CD8-positive, alpha-beta memory T cell (primary cell): ENCODE measurements at regions not wholly inside any gene's neighbourhood (a gene's known extent, or its start where the extent isn't known, plus 50 kb on each side); places are given as distances from the start of the nearest gene placed in this dataset.

ENCODE experiments used
- CTCF ChIA-PET: fragments of 350-600 bp; sonication (Branson Sonifier 250); formaldehyde crosslinking; loops from one replicate; lab custom pipeline; 2021; ENCODE audit warnings: antibody characterized with exemption; lab: Charles Lee
- POLR2A ChIA-PET: fragments of 350-600 bp; sonication (Branson Sonifier 250); formaldehyde crosslinking; loops from one replicate; lab custom pipeline; 2021; ENCODE audit warnings: antibody characterized with exemption; lab: Charles Lee
- DNase-seq, 5 donors: peaks; one replicate each; pipeline versions ENCODE4 v3.0.0 to v3.0.0-alpha.2; 2020 to 2022; ENCODE audit warnings: mixed read lengths in 1 of 5
- H3K27ac ChIP-seq: one replicate; pipeline ENCODE4 v1.7.0; 2013; ENCODE audit warnings: low read depth, mild to moderate bottlenecking, low read length, moderate library complexity
- H3K27me3 ChIP-seq: 2 replicates; pipeline ENCODE4 v1.7.0; 2013; ENCODE audit warnings: low read length, mild to moderate bottlenecking; ENCODE audit not compliant: insufficient read depth, poor library complexity, severe bottlenecking
- H3K36me3 ChIP-seq: 2 replicates; pipeline ENCODE4 v1.7.0; 2013; ENCODE audit warnings: mild to moderate bottlenecking, low read length, moderate library complexity; ENCODE audit not compliant: insufficient read depth
- H3K4me1 ChIP-seq: 2 replicates; pipeline ENCODE4 v1.7.0; 2013; ENCODE audit warnings: mild to moderate bottlenecking, low read length, moderate library complexity; ENCODE audit not compliant: insufficient read depth
- H3K4me3 ChIP-seq: 2 replicates; pipeline ENCODE4 v1.7.0; 2013; ENCODE audit warnings: mild to moderate bottlenecking, low read length
- H3K9me3 ChIP-seq: 2 replicates; pipeline ENCODE4 v1.7.0; 2013; ENCODE audit warnings: mild to moderate bottlenecking, low read length
- H3K27ac Mint-ChIP-seq, 8 donors: one replicate each; pipeline ENCODE4 v1.8.0; 2020 to 2021; ENCODE audit warnings: mixed read lengths in 8 of 8, mild to moderate bottlenecking in 6 of 8, inconsistent platforms in 3 of 8, moderate library complexity in 3 of 8
- H3K27me3 Mint-ChIP-seq, 2 donors: one replicate each; pipeline ENCODE4 v1.8.0; 2020 to 2021; ENCODE audit warnings: mixed read lengths in 2 of 2, mild to moderate bottlenecking in 1 of 2, moderate library complexity in 1 of 2
- H3K36me3 Mint-ChIP-seq, 3 donors: one replicate each; pipeline ENCODE4 v1.8.0; 2020 to 2021; ENCODE audit warnings: mixed read lengths in 3 of 3, inconsistent platforms in 1 of 3, mild to moderate bottlenecking in 1 of 3
- H3K4me1 Mint-ChIP-seq, 3 donors: one replicate each; pipeline ENCODE4 v1.8.0; 2020 to 2021; ENCODE audit warnings: mixed read lengths in 3 of 3, inconsistent platforms in 1 of 3, mild to moderate bottlenecking in 1 of 3
- H3K4me3 Mint-ChIP-seq, 7 donors: one replicate each; pipeline ENCODE4 v1.8.0; 2020 to 2021; ENCODE audit warnings: mixed read lengths in 7 of 7, mild to moderate bottlenecking in 6 of 7, moderate library complexity in 4 of 7, inconsistent platforms in 2 of 7
- H3K9me3 Mint-ChIP-seq, 5 donors: one replicate each; pipeline ENCODE4 v1.8.0; 2020 to 2022; ENCODE audit warnings: mixed read lengths in 5 of 5, mild to moderate bottlenecking in 3 of 5, moderate library complexity in 2 of 5, inconsistent platforms in 1 of 5

- no peak overlapping the region for H3K27ac ChIP-seq
- DNase-seq, result no peak
- H3K4me1 Mint-ChIP-seq, result no peaks in the 10 kb centered on the region
- no peaks in the 10 kb centered on the region for H3K9me3 ChIP-seq
- no peaks in the 10 kb centered on the region for H3K27me3 Mint-ChIP-seq
- no peak overlapping the region for H3K4me3 ChIP-seq
- ChIA-PET CTCF (no interaction called here), POLR2A (no interaction called here)
- H3K36me3 Mint-ChIP-seq, result no peaks in the 10 kb centered on the region
- no peaks in the 10 kb centered on the region for H3K27me3 ChIP-seq
- peaks cover under 1 to 9% (median 5%) of the 10 kb centered on the region in 5 donors for H3K9me3 Mint-ChIP-seq
- H3K36me3 ChIP-seq, result no peaks in the 10 kb centered on the region
- no peak overlapping the region for H3K4me3 Mint-ChIP-seq
- no peaks in the 10 kb centered on the region for H3K4me1 ChIP-seq
- H3K27ac Mint-ChIP-seq, result no peak overlapping the region
Measured at GRCh38 chr3:148205977-148206376, 491.7 kb upstream of the AGTR1 start.

- no peak for DNase-seq
- H3K27ac ChIP-seq, result no peak overlapping the region
- Mint-ChIP-seq H3K27ac (no peak overlapping the region), H3K27me3 (no peaks in the 10 kb centered on the region), H3K4me1 (no peaks in the 10 kb centered on the region), H3K36me3 (no peaks in the 10 kb centered on the region), H3K9me3 (peaks cover 0 to 9% (median 5%) of the 10 kb centered on the region in 5 donors), H3K4me3 (no peak overlapping the region)
- H3K9me3 ChIP-seq, result no peaks in the 10 kb centered on the region
- POLR2A ChIA-PET, result no interaction called here
- no peaks in the 10 kb centered on the region for H3K4me1 ChIP-seq
- H3K4me3 ChIP-seq, result no peak overlapping the region
- H3K27me3 ChIP-seq, result no peaks in the 10 kb centered on the region
- CTCF ChIA-PET, result no interaction called here
- H3K36me3 ChIP-seq, result no peaks in the 10 kb centered on the region
Measured at GRCh38 chr3:148206446-148206845, 491.3 kb upstream of the AGTR1 start.

GRCh38 chr3:148208975-148209374 lies 488.7 kb upstream of the AGTR1 start:
- no peak for DNase-seq
- H3K4me3 Mint-ChIP-seq, result no peak overlapping the region

GRCh38 chr3:148211725-148212124 lies 486.0 kb upstream of the AGTR1 start:
- Histone ChIP-seq H3K36me3 (no peaks in the 10 kb centered on the region), H3K27ac (no peak overlapping the region), H3K9me3 (no peaks in the 10 kb centered on the region), H3K4me3 (no peak overlapping the region), H3K4me1 (no peaks in the 10 kb centered on the region), H3K27me3 (no peaks in the 10 kb centered on the region)
- no peak overlapping the region for H3K27ac Mint-ChIP-seq
- H3K9me3 Mint-ChIP-seq, result peaks cover 0 to 17% (median 4%) of the 10 kb centered on the region in 5 donors
- ChIA-PET POLR2A (no interaction called here), CTCF (no interaction called here)
- no peak for DNase-seq
- H3K4me1 Mint-ChIP-seq, result no peaks in the 10 kb centered on the region
- H3K27me3 Mint-ChIP-seq, result no peaks in the 10 kb centered on the region
- no peak overlapping the region for H3K4me3 Mint-ChIP-seq
- H3K36me3 Mint-ChIP-seq, result no peaks in the 10 kb centered on the region

More at GRCh38 chr3:148208975-148209374, 488.7 kb upstream of the AGTR1 start:
- Mint-ChIP-seq H3K9me3 (peaks cover 0 to 20% (median 4%) of the 10 kb centered on the region in 5 donors), H3K36me3 (no peaks in the 10 kb centered on the region), H3K27me3 (no peaks in the 10 kb centered on the region), H3K27ac (no peak overlapping the region), H3K4me1 (no peaks in the 10 kb centered on the region)
- Histone ChIP-seq H3K9me3 (no peaks in the 10 kb centered on the region), H3K36me3 (no peaks in the 10 kb centered on the region), H3K27me3 (no peaks in the 10 kb centered on the region), H3K27ac (no peak overlapping the region), H3K4me1 (no peaks in the 10 kb centered on the region), H3K4me3 (no peak overlapping the region)
- ChIA-PET POLR2A (no interaction called here), CTCF (no interaction called here)

- no peaks in the 10 kb centered on the region for H3K36me3 ChIP-seq
- CTCF ChIA-PET, result no interaction called here
Measured at GRCh38 chr3:148214705-148215104, 483.0 kb upstream of the AGTR1 start.

GRCh38 chr3:148217317-148217716 lies 480.4 kb upstream of the AGTR1 start:
- Histone ChIP-seq H3K27ac (no peak overlapping the region), H3K9me3 (no peaks in the 10 kb centered on the region), H3K27me3 (no peaks in the 10 kb centered on the region), H3K36me3 (no peaks in the 10 kb centered on the region), H3K4me3 (no peak overlapping the region), H3K4me1 (no peaks in the 10 kb centered on the region)
- Mint-ChIP-seq H3K4me1 (no peaks in the 10 kb centered on the region), H3K9me3 (peaks cover 0 to 12% (median 0%) of the 10 kb centered on the region in 5 donors), H3K27me3 (no peaks in the 10 kb centered on the region), H3K27ac (no peak overlapping the region), H3K36me3 (no peaks in the 10 kb centered on the region), H3K4me3 (no peak overlapping the region)
- ChIA-PET CTCF (no interaction called here), POLR2A (no interaction called here)
- no peak for DNase-seq

More at GRCh38 chr3:148214705-148215104, 483.0 kb upstream of the AGTR1 start:
- no peaks in the 10 kb centered on the region for H3K27me3 ChIP-seq
- Mint-ChIP-seq H3K27me3 (no peaks in the 10 kb centered on the region), H3K9me3 (peaks cover 0 to 15% (median 3%) of the 10 kb centered on the region in 5 donors), H3K4me1 (no peaks in the 10 kb centered on the region), H3K27ac (no peak overlapping the region), H3K4me3 (no peak overlapping the region), H3K36me3 (no peaks in the 10 kb centered on the region)
- no peak overlapping the region for H3K4me3 ChIP-seq
- H3K27ac ChIP-seq, result no peak overlapping the region
- H3K4me1 ChIP-seq, result no peaks in the 10 kb centered on the region
- POLR2A ChIA-PET, result no interaction called here
- no peaks in the 10 kb centered on the region for H3K9me3 ChIP-seq
- DNase-seq, result no peak

GRCh38 chr3:148218222-148218621 lies 479.5 kb upstream of the AGTR1 start:
- no peaks in the 10 kb centered on the region for H3K4me1 Mint-ChIP-seq
- no peak overlapping the region for H3K4me3 Mint-ChIP-seq

GRCh38 chr3:148219999-148220398 lies 477.7 kb upstream of the AGTR1 start:
- ChIA-PET CTCF (no interaction called here), POLR2A (no interaction called here)
- no peaks in the 10 kb centered on the region for H3K36me3 ChIP-seq
- H3K4me1 Mint-ChIP-seq, result no peaks in the 10 kb centered on the region
- no peak overlapping the region for H3K4me3 Mint-ChIP-seq
- H3K27ac Mint-ChIP-seq, result no peak overlapping the region
- peaks cover 0 to 4% (median 0%) of the 10 kb centered on the region in 5 donors for H3K9me3 Mint-ChIP-seq
- H3K27me3 Mint-ChIP-seq, result no peaks in the 10 kb centered on the region
- no peak for DNase-seq
- no peaks in the 10 kb centered on the region for H3K9me3 ChIP-seq
- no peak overlapping the region for H3K27ac ChIP-seq
- H3K27me3 ChIP-seq, result no peaks in the 10 kb centered on the region
- no peaks in the 10 kb centered on the region for H3K4me1 ChIP-seq
- H3K4me3 ChIP-seq, result no peak overlapping the region
- H3K36me3 Mint-ChIP-seq, result no peaks in the 10 kb centered on the region

More at GRCh38 chr3:148218222-148218621, 479.5 kb upstream of the AGTR1 start:
- Histone ChIP-seq H3K27ac (no peak overlapping the region), H3K4me1 (no peaks in the 10 kb centered on the region), H3K27me3 (no peaks in the 10 kb centered on the region), H3K9me3 (no peaks in the 10 kb centered on the region), H3K36me3 (no peaks in the 10 kb centered on the region), H3K4me3 (no peak overlapping the region)
- ChIA-PET POLR2A (no interaction called here), CTCF (no interaction called here)
- DNase-seq, result no peak
- no peaks in the 10 kb centered on the region for H3K36me3 Mint-ChIP-seq
- no peaks in the 10 kb centered on the region for H3K27me3 Mint-ChIP-seq
- H3K27ac Mint-ChIP-seq, result no peak overlapping the region
- H3K9me3 Mint-ChIP-seq, result peaks cover 0 to 8% (median 0%) of the 10 kb centered on the region in 5 donors

GRCh38 chr3:148221303-148221702 lies 476.4 kb upstream of the AGTR1 start:
- ChIA-PET CTCF (no interaction called here), POLR2A (no interaction called here)
- H3K36me3 ChIP-seq, result no peaks in the 10 kb centered on the region
- Mint-ChIP-seq H3K4me3 (no peak overlapping the region), H3K36me3 (no peaks in the 10 kb centered on the region), H3K27me3 (no peaks in the 10 kb centered on the region), H3K4me1 (no peaks in the 10 kb centered on the region), H3K27ac (no peak overlapping the region), H3K9me3 (peaks cover 0 to 4% (median 0%) of the 10 kb centered on the region in 5 donors)
- no peak overlapping the region for H3K27ac ChIP-seq
- no peak for DNase-seq
- H3K4me3 ChIP-seq, result no peak overlapping the region
- no peaks in the 10 kb centered on the region for H3K27me3 ChIP-seq
- H3K9me3 ChIP-seq, result no peaks in the 10 kb centered on the region
- H3K4me1 ChIP-seq, result no peaks in the 10 kb centered on the region
